SK-N-SH (cell line): ENCODE measurements at regions not wholly inside any gene's neighbourhood (a gene's known extent, or its start where the extent isn't known, plus 50 kb on each side); places are given as distances from the start of the nearest gene placed in this dataset.

ENCODE experiments used
- CTCF ChIA-PET: fragments of 300-600, 350-600 bp; formaldehyde crosslinking; extraction: SDS; loops from one replicate; lab custom pipeline; 2021; lab: Yijun Ruan, JAX
- POLR2A ChIA-PET: fragments of 350-600 bp; sonication (Branson Sonifier 250); formaldehyde crosslinking; extraction: SDS; loops from one replicate; lab custom pipeline; 2020; ENCODE audit warnings: antibody characterized with exemption, inconsistent platforms; lab: Yijun Ruan, JAX
- DNase-seq: peaks from one replicate; pipeline ENCODE4 v3.0.0; 2012
- H2AFZ ChIP-seq: fragments of 200-600 bp; sonication (generic); 2 replicates; pipeline ENCODE4 v1.8.1; 2016; ENCODE audit warnings: antibody characterized with exemption, mild to moderate bottlenecking, low read depth
- H3F3A ChIP-seq: fragments of 200-600 bp; sonication (generic); replicated peaks from 2 replicates; pipeline ENCODE3; 2016; ENCODE audit warnings: antibody characterized with exemption, mild to moderate bottlenecking; ENCODE audit not compliant: insufficient read depth
- H3K27ac ChIP-seq, 2 experiments: fragments of 200-500 bp in 1 of 2; fragments of 200-600 bp in 1 of 2; sonication (Bioruptor generic) in 1 of 2; sonication (generic), shearing (Covaris generic) in 1 of 2; 2 replicates each; pipeline versions ENCODE4 v1.5.1 to v1.6.1; 2014 to 2016; ENCODE audit warnings: low read depth in 2 of 2, inconsistent platforms in 1 of 2, low read length in 1 of 2, mild to moderate bottlenecking in 1 of 2, mixed read lengths in 1 of 2
- H3K27me3 ChIP-seq: fragments of 200-600 bp; sonication (generic), shearing (Covaris generic); 2 replicates; pipeline ENCODE4 v1.6.1; 2016; ENCODE audit warnings: mixed run types; ENCODE audit not compliant: insufficient read depth
- H3K36me3 ChIP-seq, 2 experiments: fragments of 200-500 bp in 1 of 2; fragments of 200-600 bp in 1 of 2; sonication (Bioruptor generic) in 1 of 2; sonication (generic) in 1 of 2; replicated peaks in 1 of 2; 2 replicates each; pipeline versions ENCODE3 to v1.5.1; 2014 to 2016; ENCODE audit warnings: low read length in 1 of 2, mild to moderate bottlenecking in 1 of 2; ENCODE audit not compliant: insufficient read depth in 2 of 2, control insufficient read depth in 1 of 2
- H3K4me1 ChIP-seq, 2 experiments: fragments of 200-500 bp in 1 of 2; fragments of 200-600 bp in 1 of 2; sonication (Bioruptor generic) in 1 of 2; sonication (generic), shearing (Covaris generic) in 1 of 2; 2 replicates each; pipeline versions ENCODE4 v1.5.1 to v1.6.1; 2014 to 2016; ENCODE audit warnings: low read depth in 1 of 2, low read length in 1 of 2, mixed run types in 1 of 2; ENCODE audit not compliant: insufficient read depth in 2 of 2, control insufficient read depth in 1 of 2
- H3K4me2 ChIP-seq: fragments of 200-600 bp; sonication (generic), shearing (Covaris generic); 2 replicates; pipeline ENCODE4 v1.6.1; 2017; ENCODE audit warnings: mixed run types
- H3K4me3 ChIP-seq, 2 experiments: fragments of 200-500 bp in 1 of 2; fragments of 200-600 bp in 1 of 2; sonication (Bioruptor generic) in 1 of 2; sonication (generic), shearing (Covaris generic) in 1 of 2; 2 replicates each; pipeline versions ENCODE4 v1.5.1 to v1.8.1; 2014 to 2016; ENCODE audit warnings: low read depth in 2 of 2, inconsistent platforms in 1 of 2, low read length in 1 of 2, mild to moderate bottlenecking in 1 of 2, mixed read lengths in 1 of 2, moderate library complexity in 1 of 2
- H3K79me2 ChIP-seq: fragments of 200-600 bp; sonication (generic); 2 replicates; pipeline ENCODE4 v1.8.1; 2017; ENCODE audit warnings: mild to moderate bottlenecking; ENCODE audit not compliant: insufficient read depth
- H3K9ac ChIP-seq: fragments of 200-600 bp; sonication (generic); 2 replicates; pipeline ENCODE4 v1.6.1; 2017; ENCODE audit warnings: mixed run types
- H3K9me2 ChIP-seq: fragments of 200-600 bp; sonication (generic); 2 replicates; pipeline ENCODE4 v1.6.1; 2017; ENCODE audit warnings: mixed run types
- H3K9me3 ChIP-seq: fragments of 200-600 bp; sonication (generic); 2 replicates; pipeline ENCODE4 v1.6.1; 2017; ENCODE audit warnings: mixed run types, mild to moderate bottlenecking, moderate library complexity
- H4K20me1 ChIP-seq: fragments of 200-600 bp; sonication (generic); 2 replicates; pipeline ENCODE4 v1.6.1; 2017; ENCODE audit warnings: mild to moderate bottlenecking, mixed run types; ENCODE audit not compliant: insufficient read depth
- CHD2 ChIP-seq: fragments of 150-350 bp; IDR thresholded peaks from 2 replicates; pipeline ENCODE4 v1.6.1; 2018; ENCODE audit warnings: low read length; ENCODE audit not compliant: partially characterized antibody
- EP300 ChIP-seq, 2 experiments: IDR thresholded peaks; 2 replicates each; pipeline versions ENCODE4 v1.4.0 to v1.6.1; 2012; ENCODE audit warnings: borderline replicate concordance in 1 of 2, low read depth in 1 of 2, low read length in 1 of 2
- EZH2phosphoT487 ChIP-seq: fragments of 200-600 bp; sonication (generic); IDR thresholded peaks from 2 replicates; pipeline ENCODE4 v1.6.1; 2017; ENCODE audit warnings: low read depth, mixed run types, mild to moderate bottlenecking, antibody characterized with exemption, moderate library complexity, borderline replicate concordance
- FOSL2 ChIP-seq: IDR thresholded peaks from 2 replicates; pipeline ENCODE4 v1.4.0; 2012; ENCODE audit warnings: low read depth, mild to moderate bottlenecking, moderate library complexity, borderline replicate concordance
- FOXJ3 ChIP-seq: sonication (generic); formaldehyde crosslinking; IDR thresholded peaks from 2 replicates; pipeline ENCODE4 v1.5.1; 2020; ENCODE audit warnings: mild to moderate bottlenecking, missing genetic modification reagents
- FOXM1 ChIP-seq: IDR thresholded peaks from 2 replicates; pipeline ENCODE4 v1.4.0; 2012; ENCODE audit warnings: low read depth, mild to moderate bottlenecking
- GABPA ChIP-seq: IDR thresholded peaks from 2 replicates; pipeline ENCODE4 v1.4.0; 2012; ENCODE audit warnings: low read depth, mild to moderate bottlenecking
- GATA2 ChIP-seq: sonication (generic); formaldehyde crosslinking; IDR thresholded peaks from 2 replicates; pipeline ENCODE4 v1.5.0; 2020; ENCODE audit warnings: mild to moderate bottlenecking, missing genetic modification reagents
- MEF2A ChIP-seq: IDR thresholded peaks from 2 replicates; pipeline ENCODE4 v1.4.0; 2012; ENCODE audit warnings: low read depth, borderline replicate concordance
- MXI1 ChIP-seq: IDR thresholded peaks from 2 replicates; pipeline ENCODE4 v1.6.1; 2012; ENCODE audit warnings: mild to moderate bottlenecking, low read depth, low read length, improper control_type of control experiment
- NRF1 ChIP-seq: IDR thresholded peaks from 2 replicates; pipeline ENCODE4 v1.6.1; 2012; ENCODE audit warnings: low read depth, mild to moderate bottlenecking, low read length
- POLR2AphosphoS5 ChIP-seq: IDR thresholded peaks from 2 replicates; pipeline ENCODE4 v1.6.1; 2012; ENCODE audit warnings: low read depth, low read length
- RAD21 ChIP-seq: IDR thresholded peaks from 2 replicates; pipeline ENCODE4 v1.6.1; 2012; ENCODE audit warnings: mild to moderate bottlenecking, low read length
- RFX5 ChIP-seq: IDR thresholded peaks from 2 replicates; pipeline ENCODE4 v1.6.1; 2012; ENCODE audit warnings: mild to moderate bottlenecking, improper control_type of control experiment, low read length
- RXRA ChIP-seq: IDR thresholded peaks from 2 replicates; pipeline ENCODE4 v1.4.0; 2012; ENCODE audit warnings: low read depth, mild to moderate bottlenecking, borderline replicate concordance
- SIN3A ChIP-seq: IDR thresholded peaks from 2 replicates; pipeline ENCODE4 v1.6.1; 2012; ENCODE audit warnings: low read depth, mild to moderate bottlenecking, low read length, moderate library complexity, borderline replicate concordance
- TCF12 ChIP-seq: IDR thresholded peaks from 2 replicates; pipeline ENCODE4 v1.4.0; 2012
- WGBS: methylation state at CpG from one replicate; pipeline ENCODE4 v1.1.6; 2017; ENCODE audit warnings: low lambda C conversion rate; 5-methylcytosine and 5-hydroxymethylcytosine counted together
- TF ChIP-seq, protein P1 (sequence below): IDR thresholded peaks from 2 replicates; pipeline ENCODE4 v1.4.0; 2012; ENCODE audit warnings: low read depth, borderline replicate concordance
- TF ChIP-seq, protein P2 (sequence below): fragments of 200-600 bp; sonication (generic); IDR thresholded peaks from 2 replicates; pipeline ENCODE4 v1.6.1; 2017; ENCODE audit warnings: antibody characterized with exemption, mild to moderate bottlenecking, moderate library complexity
- TF ChIP-seq, protein P3 (sequence below): IDR thresholded peaks from 2 replicates; pipeline ENCODE4 v1.6.1; 2012; ENCODE audit warnings: mild to moderate bottlenecking, low read depth, low read length, moderate library complexity

DNA sequence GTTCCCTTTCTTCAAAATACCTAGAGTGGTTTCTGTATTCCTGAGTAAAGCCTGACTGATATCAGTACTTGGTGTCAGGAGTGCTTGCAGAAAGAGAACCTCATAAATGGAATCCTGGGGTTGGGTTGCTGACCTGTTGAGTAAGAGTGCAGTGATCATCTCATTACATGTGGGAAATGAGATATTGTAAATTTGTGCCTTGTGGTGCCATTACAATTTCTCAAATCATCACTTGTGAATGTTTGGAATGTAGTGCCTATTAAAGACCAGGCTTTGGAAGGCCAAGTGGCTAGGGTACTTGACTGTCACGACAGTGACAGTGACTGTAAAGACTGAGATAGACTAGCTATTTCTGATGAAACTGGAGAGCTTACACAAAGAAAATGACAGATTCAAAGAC is 176.7 kb upstream of the CTTNBP2NL start:
- H3K79me2 ChIP-seq, result no peaks in the 10 kb centered on the region
- no peak overlapping the region for H3K4me3 ChIP-seq
- no peaks in the 10 kb centered on the region for H3K27me3 ChIP-seq
- TF ChIP-seq POLR2AphosphoS5, result no peak
- TF ChIP-seq EZH2phosphoT487, result no peak
- no peak for TF ChIP-seq TCF12
- TF ChIP-seq, protein P1, sequence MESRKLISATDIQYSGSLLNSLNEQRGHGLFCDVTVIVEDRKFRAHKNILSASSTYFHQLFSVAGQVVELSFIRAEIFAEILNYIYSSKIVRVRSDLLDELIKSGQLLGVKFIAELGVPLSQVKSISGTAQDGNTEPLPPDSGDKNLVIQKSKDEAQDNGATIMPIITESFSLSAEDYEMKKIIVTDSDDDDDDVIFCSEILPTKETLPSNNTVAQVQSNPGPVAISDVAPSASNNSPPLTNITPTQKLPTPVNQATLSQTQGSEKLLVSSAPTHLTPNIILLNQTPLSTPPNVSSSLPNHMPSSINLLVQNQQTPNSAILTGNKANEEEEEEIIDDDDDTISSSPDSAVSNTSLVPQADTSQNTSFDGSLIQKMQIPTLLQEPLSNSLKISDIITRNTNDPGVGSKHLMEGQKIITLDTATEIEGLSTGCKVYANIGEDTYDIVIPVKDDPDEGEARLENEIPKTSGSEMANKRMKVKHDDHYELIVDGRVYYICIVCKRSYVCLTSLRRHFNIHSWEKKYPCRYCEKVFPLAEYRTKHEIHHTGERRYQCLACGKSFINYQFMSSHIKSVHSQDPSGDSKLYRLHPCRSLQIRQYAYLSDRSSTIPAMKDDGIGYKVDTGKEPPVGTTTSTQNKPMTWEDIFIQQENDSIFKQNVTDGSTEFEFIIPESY, result no peak
- TF ChIP-seq FOXJ3, result no peak
- no peak for TF ChIP-seq MEF2A
- TF ChIP-seq GATA2, result no peak
- TF ChIP-seq FOSL2, result no peak
- no peak for TF ChIP-seq RXRA
- no peak for TF ChIP-seq MXI1
- TF ChIP-seq RAD21, result no peak
- no peak for TF ChIP-seq NRF1
- TF ChIP-seq, protein P2, sequence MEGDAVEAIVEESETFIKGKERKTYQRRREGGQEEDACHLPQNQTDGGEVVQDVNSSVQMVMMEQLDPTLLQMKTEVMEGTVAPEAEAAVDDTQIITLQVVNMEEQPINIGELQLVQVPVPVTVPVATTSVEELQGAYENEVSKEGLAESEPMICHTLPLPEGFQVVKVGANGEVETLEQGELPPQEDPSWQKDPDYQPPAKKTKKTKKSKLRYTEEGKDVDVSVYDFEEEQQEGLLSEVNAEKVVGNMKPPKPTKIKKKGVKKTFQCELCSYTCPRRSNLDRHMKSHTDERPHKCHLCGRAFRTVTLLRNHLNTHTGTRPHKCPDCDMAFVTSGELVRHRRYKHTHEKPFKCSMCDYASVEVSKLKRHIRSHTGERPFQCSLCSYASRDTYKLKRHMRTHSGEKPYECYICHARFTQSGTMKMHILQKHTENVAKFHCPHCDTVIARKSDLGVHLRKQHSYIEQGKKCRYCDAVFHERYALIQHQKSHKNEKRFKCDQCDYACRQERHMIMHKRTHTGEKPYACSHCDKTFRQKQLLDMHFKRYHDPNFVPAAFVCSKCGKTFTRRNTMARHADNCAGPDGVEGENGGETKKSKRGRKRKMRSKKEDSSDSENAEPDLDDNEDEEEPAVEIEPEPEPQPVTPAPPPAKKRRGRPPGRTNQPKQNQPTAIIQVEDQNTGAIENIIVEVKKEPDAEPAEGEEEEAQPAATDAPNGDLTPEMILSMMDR, result no peak
- no peak for TF ChIP-seq GABPA
- no peak for TF ChIP-seq RFX5
- no peak for TF ChIP-seq CHD2
- H3K9me3 ChIP-seq, result no peaks in the 10 kb centered on the region
- H4K20me1 ChIP-seq, result no peaks in the 10 kb centered on the region
- no peaks in the 10 kb centered on the region for H3K4me1 ChIP-seq
- CTCF ChIA-PET, result no interaction called here
- no peaks in the 10 kb centered on the region for H3K9me2 ChIP-seq
- POLR2A ChIA-PET, result interaction anchor here (0.7 kb wide), 1 partner anchor 358 kb away, joined by 4 read pairs; no protein-coding TSS in a partner anchor
- WGBS, result 5% methylated on average over 1 of the region's 1 CpG
- no peak overlapping the region for H3K27ac ChIP-seq
- DNase-seq, result no peak
- H3F3A ChIP-seq, result no peaks in the 10 kb centered on the region
- H3K9ac ChIP-seq, result no peak overlapping the region
- H3K4me2 ChIP-seq, result no peak overlapping the region
- H3K36me3 ChIP-seq, result no peaks in the 10 kb centered on the region
- H2AFZ ChIP-seq, result no peak overlapping the region

DNA sequence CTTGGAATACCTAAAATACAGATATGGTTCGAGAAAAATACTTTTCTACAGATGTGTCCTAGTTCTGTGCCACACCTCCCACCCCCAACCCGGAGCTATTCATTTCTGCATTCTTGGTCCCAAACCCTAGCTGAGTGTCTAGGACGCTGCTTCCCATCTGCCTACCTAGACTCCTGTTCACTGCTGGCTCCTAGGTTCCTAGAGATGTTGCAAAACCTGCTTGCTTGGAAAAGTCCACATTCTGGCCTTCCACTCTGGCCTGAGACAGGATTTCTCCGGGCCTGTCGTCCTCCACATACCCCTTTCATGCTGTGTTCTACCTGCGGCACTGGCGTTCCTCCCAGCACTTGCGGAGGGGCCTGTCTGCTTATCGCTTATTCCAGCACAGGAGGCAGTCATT is 165.8 kb upstream of the CTTNBP2NL start:
- 30% methylated on average over 9 of the region's 9 CpGs for WGBS
- H3F3A ChIP-seq, result no peaks in the 10 kb centered on the region
- no peaks in the 10 kb centered on the region for H3K36me3 ChIP-seq
- no peaks in the 10 kb centered on the region for H4K20me1 ChIP-seq
- H3K27ac ChIP-seq, result no peak overlapping the region
- H3K4me2 ChIP-seq, result no peak overlapping the region
- no peak for DNase-seq
- H3K9me2 ChIP-seq, result no peaks in the 10 kb centered on the region
- H3K9ac ChIP-seq, result no peak overlapping the region
- H3K27me3 ChIP-seq, result no peaks in the 10 kb centered on the region; the same call in 1 of the 2 replicates
- no peaks in the 10 kb centered on the region for H3K9me3 ChIP-seq
- ChIA-PET CTCF (no interaction called here), POLR2A (no interaction called here)
- no peak overlapping the region for H2AFZ ChIP-seq
- no peaks in the 10 kb centered on the region for H3K79me2 ChIP-seq
- H3K4me1 ChIP-seq, result no peaks in the 10 kb centered on the region
- no peak overlapping the region for H3K4me3 ChIP-seq
- no peak for TF ChIP-seq EP300 (IDR thresholded peaks at IDR 0.05; ENCODE audit: borderline replicate concordance in 1 of 2, low read depth in 1 of 2, low read length in 1 of 2)
- no peak for TF ChIP-seq NRF1
- no peak for TF ChIP-seq CHD2
- TF ChIP-seq, protein P3, sequence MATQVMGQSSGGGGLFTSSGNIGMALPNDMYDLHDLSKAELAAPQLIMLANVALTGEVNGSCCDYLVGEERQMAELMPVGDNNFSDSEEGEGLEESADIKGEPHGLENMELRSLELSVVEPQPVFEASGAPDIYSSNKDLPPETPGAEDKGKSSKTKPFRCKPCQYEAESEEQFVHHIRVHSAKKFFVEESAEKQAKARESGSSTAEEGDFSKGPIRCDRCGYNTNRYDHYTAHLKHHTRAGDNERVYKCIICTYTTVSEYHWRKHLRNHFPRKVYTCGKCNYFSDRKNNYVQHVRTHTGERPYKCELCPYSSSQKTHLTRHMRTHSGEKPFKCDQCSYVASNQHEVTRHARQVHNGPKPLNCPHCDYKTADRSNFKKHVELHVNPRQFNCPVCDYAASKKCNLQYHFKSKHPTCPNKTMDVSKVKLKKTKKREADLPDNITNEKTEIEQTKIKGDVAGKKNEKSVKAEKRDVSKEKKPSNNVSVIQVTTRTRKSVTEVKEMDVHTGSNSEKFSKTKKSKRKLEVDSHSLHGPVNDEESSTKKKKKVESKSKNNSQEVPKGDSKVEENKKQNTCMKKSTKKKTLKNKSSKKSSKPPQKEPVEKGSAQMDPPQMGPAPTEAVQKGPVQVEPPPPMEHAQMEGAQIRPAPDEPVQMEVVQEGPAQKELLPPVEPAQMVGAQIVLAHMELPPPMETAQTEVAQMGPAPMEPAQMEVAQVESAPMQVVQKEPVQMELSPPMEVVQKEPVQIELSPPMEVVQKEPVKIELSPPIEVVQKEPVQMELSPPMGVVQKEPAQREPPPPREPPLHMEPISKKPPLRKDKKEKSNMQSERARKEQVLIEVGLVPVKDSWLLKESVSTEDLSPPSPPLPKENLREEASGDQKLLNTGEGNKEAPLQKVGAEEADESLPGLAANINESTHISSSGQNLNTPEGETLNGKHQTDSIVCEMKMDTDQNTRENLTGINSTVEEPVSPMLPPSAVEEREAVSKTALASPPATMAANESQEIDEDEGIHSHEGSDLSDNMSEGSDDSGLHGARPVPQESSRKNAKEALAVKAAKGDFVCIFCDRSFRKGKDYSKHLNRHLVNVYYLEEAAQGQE, result no peak
- TF ChIP-seq SIN3A, result no peak
- no peak for TF ChIP-seq FOXM1
- TF ChIP-seq, protein P2, result no peak
- no peak for TF ChIP-seq RAD21
